Ascending aorta (tissue), 2 donors: ENCODE measurements at regions not wholly inside any gene's neighbourhood (a gene's known extent, or its start where the extent isn't known, plus 50 kb on each side); places are given as distances from the start of the nearest gene placed in this dataset.
"Not testable (repeated sequence)": the region's sequence is repeated elsewhere in the genome, so short reads cannot be mapped to it uniquely, and the experiment has no call there.

Source experiments
- DNase-seq, 2 donors: peaks; one replicate each; pipeline ENCODE4 v3.0.0-alpha.2; 2019; ENCODE audit warnings: low spot score in 2 of 2
- H3K27ac ChIP-seq, 2 donors: fragments of 200-600 bp; sonication (generic); one replicate each; pipeline ENCODE4 v1.5.1; 2016 to 2017; ENCODE audit warnings: mild to moderate bottlenecking in 1 of 2
- H3K27me3 ChIP-seq: fragments of 200-600 bp; sonication (generic); one replicate; pipeline ENCODE4 v1.5.1; 2017
- H3K36me3 ChIP-seq, 2 donors: fragments of 200-600 bp; sonication (generic); one replicate each; pipeline ENCODE4 v1.5.1; 2016
- H3K4me1 ChIP-seq, 2 donors: fragments of 200-600 bp; sonication (generic); one replicate each; pipeline ENCODE4 v1.5.1; 2016 to 2017; ENCODE audit warnings: mild to moderate bottlenecking in 1 of 2
- H3K4me3 ChIP-seq, 2 donors: fragments of 200-600 bp; sonication (generic); one replicate each; pipeline ENCODE4 v1.5.1; 2016 to 2017; ENCODE audit warnings: mild to moderate bottlenecking in 1 of 2
- H3K9me3 ChIP-seq, 2 donors: fragments of 200-600 bp; sonication (generic); one replicate each; pipeline ENCODE4 v1.5.1; 2016
- intact Hi-C: fragments of 100-400 bp; cut with DNase I; formaldehyde crosslinking; loops from one replicate; pipeline ENCODE4 v1.15.1; 2023
- TF ChIP-seq, protein P1 (sequence below), 3 experiments: fragments of 200-600 bp in 2 of 3; fragments of 450-650 bp in 1 of 3; sonication (generic) in 2 of 3; IDR thresholded peaks; one replicate each; pipeline ENCODE4 v1.5.1; 2016 to 2019; ENCODE audit warnings: antibody characterized with exemption in 3 of 3, mild to moderate bottlenecking in 1 of 3, moderate library complexity in 1 of 3

DNA sequence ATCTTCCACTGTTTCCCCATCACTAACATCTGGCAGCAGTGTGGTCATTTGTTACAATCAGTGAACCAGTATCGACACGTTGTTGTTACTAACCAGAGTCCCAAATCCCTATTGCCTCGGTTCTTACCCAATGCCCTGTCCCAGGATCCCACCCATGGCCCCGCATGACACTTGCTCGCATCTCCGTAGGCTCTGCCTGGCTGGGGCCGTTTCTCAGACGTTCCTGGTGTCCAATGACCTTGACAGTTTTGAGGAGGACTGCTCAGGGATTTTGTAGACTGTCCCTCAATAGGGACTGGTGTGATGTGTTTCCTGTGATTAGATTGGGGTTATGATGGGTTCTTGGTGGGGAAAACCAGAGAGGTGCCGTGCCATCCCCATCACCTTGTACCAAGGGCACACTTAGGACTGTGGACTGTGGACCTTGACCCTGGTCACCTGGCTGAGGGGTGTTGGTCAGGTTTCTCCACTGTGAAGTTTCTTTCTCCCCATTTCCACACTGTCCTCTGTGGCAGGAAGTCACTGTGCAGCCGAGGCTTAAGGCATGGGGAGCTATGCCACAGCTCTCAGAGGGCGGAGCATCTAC, 108.4 kb downstream of the ADRA2C start:
- Histone ChIP-seq H3K4me1 (no peaks in the 10 kb centered on the region), H3K36me3 (no peaks in the 10 kb centered on the region), H3K27me3 (peaks cover 5% of the 10 kb centered on the region), H3K9me3 (no peaks in the 10 kb centered on the region), H3K27ac (no peak overlapping the region), H3K4me3 (no peak overlapping the region)
- no peak for DNase-seq
- TF ChIP-seq, protein P1, sequence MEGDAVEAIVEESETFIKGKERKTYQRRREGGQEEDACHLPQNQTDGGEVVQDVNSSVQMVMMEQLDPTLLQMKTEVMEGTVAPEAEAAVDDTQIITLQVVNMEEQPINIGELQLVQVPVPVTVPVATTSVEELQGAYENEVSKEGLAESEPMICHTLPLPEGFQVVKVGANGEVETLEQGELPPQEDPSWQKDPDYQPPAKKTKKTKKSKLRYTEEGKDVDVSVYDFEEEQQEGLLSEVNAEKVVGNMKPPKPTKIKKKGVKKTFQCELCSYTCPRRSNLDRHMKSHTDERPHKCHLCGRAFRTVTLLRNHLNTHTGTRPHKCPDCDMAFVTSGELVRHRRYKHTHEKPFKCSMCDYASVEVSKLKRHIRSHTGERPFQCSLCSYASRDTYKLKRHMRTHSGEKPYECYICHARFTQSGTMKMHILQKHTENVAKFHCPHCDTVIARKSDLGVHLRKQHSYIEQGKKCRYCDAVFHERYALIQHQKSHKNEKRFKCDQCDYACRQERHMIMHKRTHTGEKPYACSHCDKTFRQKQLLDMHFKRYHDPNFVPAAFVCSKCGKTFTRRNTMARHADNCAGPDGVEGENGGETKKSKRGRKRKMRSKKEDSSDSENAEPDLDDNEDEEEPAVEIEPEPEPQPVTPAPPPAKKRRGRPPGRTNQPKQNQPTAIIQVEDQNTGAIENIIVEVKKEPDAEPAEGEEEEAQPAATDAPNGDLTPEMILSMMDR (IDR thresholded peaks at IDR 0.05) = no peak
- intact Hi-C loops = loop anchor here (10.0 kb wide), 1 partner anchor 530 kb away; no protein-coding TSS in a partner anchor

DNA sequence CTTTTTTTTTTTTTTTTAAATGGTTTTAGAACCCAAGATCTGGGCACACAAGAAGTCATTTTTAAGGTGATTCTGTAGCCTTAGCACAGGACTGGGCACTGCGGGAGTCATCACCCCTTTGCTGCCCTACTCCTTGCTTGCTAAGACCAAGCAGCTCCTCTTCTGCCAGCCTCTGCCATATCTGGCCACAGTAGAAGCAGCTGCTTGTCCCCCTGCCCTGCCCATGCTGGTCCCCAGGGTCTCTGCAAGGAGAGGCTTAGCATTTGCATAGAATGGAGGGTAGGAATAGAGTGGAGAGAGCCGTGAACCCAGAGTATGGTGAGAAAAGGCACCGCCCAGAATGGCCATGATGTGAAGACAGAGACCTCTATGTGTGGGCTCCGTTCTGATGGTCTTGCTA, 109.3 kb downstream of the ADRA2C start:
- no peak for DNase-seq
- Histone ChIP-seq H3K27ac (no peak overlapping the region), H3K27me3 (peaks cover 10% of the 10 kb centered on the region), H3K9me3 (no peaks in the 10 kb centered on the region), H3K36me3 (no peaks in the 10 kb centered on the region), H3K4me1 (peaks cover 0 to 8% of the 10 kb centered on the region in 2 donors), H3K4me3 (no peak overlapping the region)
- TF ChIP-seq, protein P1 (IDR thresholded peaks at IDR 0.05) = no peak
- intact Hi-C loops = loop anchor here (10.0 kb wide), 1 partner anchor 531 kb away; no protein-coding TSS in a partner anchor

DNA sequence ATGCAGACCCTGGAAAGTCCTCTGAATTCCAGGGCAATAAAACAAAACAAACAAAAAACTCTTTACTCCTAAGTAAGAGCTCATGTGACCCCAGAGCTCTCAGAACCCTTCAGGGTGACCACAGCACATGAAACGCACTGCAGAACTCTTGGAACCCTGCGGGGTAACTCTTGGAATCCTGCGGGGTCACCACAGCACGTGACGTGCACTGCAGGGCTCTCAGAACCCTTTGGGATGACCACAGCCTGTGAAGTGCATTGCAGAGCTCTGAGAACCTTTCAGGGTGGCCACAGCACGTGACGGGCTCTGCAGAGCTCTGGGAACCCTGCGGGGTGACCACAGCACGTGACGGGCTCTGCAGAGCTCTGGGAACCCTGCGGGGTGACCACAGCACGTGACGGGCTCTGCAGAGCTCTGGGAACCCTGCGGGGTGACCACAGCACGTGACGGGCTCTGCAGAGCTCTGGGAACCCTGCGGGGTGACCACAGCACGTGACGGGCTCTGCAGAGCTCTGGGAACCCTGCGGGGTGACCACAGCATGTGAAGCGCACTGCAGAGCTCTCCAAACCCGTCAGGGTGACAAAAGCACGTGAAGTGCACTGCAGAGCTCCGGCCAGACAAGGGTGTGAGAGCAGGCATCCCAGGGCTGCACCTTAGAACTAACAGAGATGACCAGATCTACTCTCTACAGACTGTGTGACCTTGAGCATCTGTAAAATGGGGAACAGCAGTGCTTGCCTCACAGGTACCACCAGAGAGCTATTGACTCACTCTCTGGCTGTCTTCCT, 110.1 kb downstream of the ADRA2C start:
- intact Hi-C loops = loop anchor here (10.0 kb wide), 1 partner anchor 531 kb away; no protein-coding TSS in a partner anchor
- not testable (repeated sequence) for H3K4me1 ChIP-seq, H3K36me3 ChIP-seq, H3K27ac ChIP-seq, H3K4me3 ChIP-seq, DNase-seq, H3K9me3 ChIP-seq
- peaks cover 10% of the 10 kb centered on the region for H3K27me3 ChIP-seq

DNA sequence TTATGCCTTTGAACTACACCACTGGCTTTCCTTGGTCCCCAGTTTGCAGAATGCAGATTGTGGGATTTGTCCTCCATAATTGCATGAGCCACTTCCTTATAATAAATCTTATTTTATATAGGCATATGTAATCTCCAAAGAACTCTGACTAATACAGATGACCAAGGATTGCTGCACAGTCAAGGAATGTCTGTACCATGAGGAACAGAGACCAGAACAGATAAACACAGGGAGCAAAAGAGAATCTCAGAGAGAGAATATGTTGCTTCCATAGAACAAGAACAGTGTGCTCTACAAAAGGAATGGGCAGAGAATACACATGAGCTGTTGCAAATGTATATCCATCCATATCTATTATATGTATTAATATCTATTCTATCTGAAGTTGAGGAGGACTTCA, 111.1 kb downstream of the ADRA2C start:
- Histone ChIP-seq H3K27me3 (peaks cover 10% of the 10 kb centered on the region), H3K27ac (no peak overlapping the region), H3K4me1 (peaks cover 0 to 8% of the 10 kb centered on the region in 2 donors), H3K4me3 (no peak overlapping the region), H3K9me3 (no peaks in the 10 kb centered on the region), H3K36me3 (no peaks in the 10 kb centered on the region)
- TF ChIP-seq, protein P1 (IDR thresholded peaks at IDR 0.05) = no peak
- intact Hi-C loops = loop anchor here (10.0 kb wide), 1 partner anchor 532 kb away; no protein-coding TSS in a partner anchor
- DNase-seq = no peak

DNA sequence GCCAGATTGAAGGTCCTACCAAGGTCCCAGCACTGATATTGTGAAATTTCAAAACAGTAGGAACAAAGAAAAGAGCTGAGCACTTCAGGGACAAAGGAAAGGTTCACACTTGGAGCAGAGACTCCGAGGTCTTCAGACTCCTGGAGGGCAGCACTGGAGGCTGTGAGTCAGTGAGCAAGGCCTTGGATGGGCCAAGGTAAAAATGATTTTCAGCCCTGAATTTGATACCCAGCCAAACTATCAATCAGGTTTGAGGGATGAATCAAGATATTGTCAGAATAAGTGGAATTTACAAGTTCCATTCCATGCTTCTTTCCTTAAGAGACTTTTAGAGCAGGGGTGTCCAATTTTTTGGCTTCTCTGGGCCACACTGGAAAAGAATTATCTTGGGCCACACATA, 111.7 kb downstream of the ADRA2C start:
- peaks cover 0 to 8% of the 10 kb centered on the region in 2 donors for H3K4me1 ChIP-seq
- TF ChIP-seq, protein P1 (IDR thresholded peaks at IDR 0.05) = no peak
- no peak for DNase-seq
- no peak overlapping the region for H3K4me3 ChIP-seq
- H3K36me3 ChIP-seq = no peaks in the 10 kb centered on the region
- H3K9me3 ChIP-seq = no peaks in the 10 kb centered on the region
- intact Hi-C loops = loop anchor here (10.0 kb wide), 1 partner anchor 533 kb away; no protein-coding TSS in a partner anchor
- peaks cover 10% of the 10 kb centered on the region for H3K27me3 ChIP-seq
- H3K27ac ChIP-seq = no peak overlapping the region

DNA sequence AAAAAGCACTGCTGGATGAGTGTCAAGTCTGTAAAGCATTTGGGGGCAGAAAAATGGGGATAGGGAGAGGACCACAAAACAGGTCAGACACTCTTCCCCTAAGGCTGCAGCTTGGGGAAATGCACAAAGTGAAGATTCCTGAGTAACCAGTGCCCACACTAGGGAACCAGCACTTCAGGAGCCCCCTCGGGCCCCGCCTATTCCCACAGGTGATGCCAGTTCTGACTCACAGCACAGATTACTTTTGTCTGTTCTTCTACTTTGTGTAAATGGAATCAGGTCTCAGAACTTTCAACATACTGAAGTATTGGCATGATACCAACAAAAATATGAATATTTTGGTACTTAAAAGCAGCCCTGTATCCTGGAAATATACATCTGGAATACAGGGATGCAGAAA, 112.5 kb downstream of the ADRA2C start:
- Histone ChIP-seq H3K36me3 (no peaks in the 10 kb centered on the region), H3K27ac (no peak overlapping the region), H3K9me3 (no peaks in the 10 kb centered on the region), H3K4me3 (no peak overlapping the region), H3K27me3 (peaks cover 10% of the 10 kb centered on the region), H3K4me1 (peaks cover 0 to 8% of the 10 kb centered on the region in 2 donors)
- intact Hi-C loops = loop anchor here (10.0 kb wide), 1 partner anchor 534 kb away; no protein-coding TSS in a partner anchor
- TF ChIP-seq, protein P1 (IDR thresholded peaks at IDR 0.05) = no peak
- DNase-seq = no peak
